Uterus (tissue), 3 donors: ENCODE measurements at regions not wholly inside any gene's neighbourhood (a gene's known extent, or its start where the extent isn't known, plus 50 kb on each side); places are given as distances from the start of the nearest gene placed in this dataset.

Experiments
- DNase-seq, 2 donors: peaks; one replicate each; pipeline ENCODE4 v3.0.0-alpha.2; 2019 to 2020
- H3K27ac ChIP-seq, 2 donors: fragments of 200-600 bp; sonication (generic); 1 replicate in 1 of 2; 2 replicates in 1 of 2; pipeline ENCODE4 v1.5.1; 2016 to 2018
- H3K27me3 ChIP-seq, 2 donors: fragments of 200-600 bp; sonication (generic); one replicate each; pipeline ENCODE4 v1.5.1; 2018 to 2019; ENCODE audit warnings: control low read depth in 1 of 2
- H3K36me3 ChIP-seq, 2 donors: fragments of 200-600 bp; sonication (generic); one replicate each; pipeline ENCODE4 v1.5.1; 2019; ENCODE audit warnings: control low read depth in 1 of 2
- H3K4me1 ChIP-seq, 2 donors: fragments of 200-600 bp; sonication (generic); one replicate each; pipeline ENCODE4 v1.5.1; 2018 to 2019; ENCODE audit warnings: control low read depth in 1 of 2
- H3K4me3 ChIP-seq, 2 donors: fragments of 200-600 bp; sonication (generic); 1 replicate in 1 of 2; 2 replicates in 1 of 2; pipeline ENCODE4 v1.5.1; 2018 to 2019; ENCODE audit warnings: mild to moderate bottlenecking in 1 of 2
- H3K9me3 ChIP-seq, 2 donors: fragments of 200-600 bp; sonication (generic); one replicate each; pipeline ENCODE4 v1.5.1; 2019; ENCODE audit warnings: control low read depth in 1 of 2
- CTCF ChIP-seq, 4 experiments: fragments of 200-600 bp in 2 of 4; fragments of 450-650 bp in 2 of 4; sonication (generic) in 2 of 4; IDR thresholded peaks; one replicate each; pipeline ENCODE4 v1.5.1; 2016 to 2019; ENCODE audit warnings: antibody characterized with exemption in 4 of 4, mild to moderate bottlenecking in 2 of 4, moderate library complexity in 1 of 4
- POLR2A ChIP-seq, 2 donors: fragments of 450-650 bp; IDR thresholded peaks; one replicate each; pipeline ENCODE4 v1.6.1; 2016; ENCODE audit warnings: antibody characterized with exemption in 2 of 2, mild to moderate bottlenecking in 1 of 2, moderate library complexity in 1 of 2
- intact Hi-C: fragments of 100-400 bp; cut with DNase I; formaldehyde crosslinking; loops from one replicate; pipeline ENCODE4 v1.15.1; 2023; ENCODE audit warnings: low total_unique reads
- donor health status: DM: yes; HTN: yes; CAD: no.

DNA sequence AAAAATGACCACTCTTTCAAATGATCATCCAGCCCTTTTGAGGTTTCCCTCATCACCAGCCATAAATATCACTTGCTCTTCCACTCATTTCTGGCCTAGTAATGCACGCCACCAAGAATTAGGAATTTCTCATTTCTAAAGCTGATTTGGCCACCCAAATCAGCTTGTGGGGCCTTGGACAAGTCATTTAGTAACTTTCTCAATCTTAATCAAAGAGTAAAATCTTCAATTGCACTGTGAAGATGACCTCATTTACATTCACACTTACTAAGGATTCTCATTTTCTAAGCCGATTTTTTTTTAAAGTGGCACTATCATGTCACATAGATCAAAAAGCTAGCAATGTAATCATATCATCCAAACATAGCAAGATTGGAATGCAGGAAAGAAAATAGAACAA lies 150.0 kb upstream of the HHIP start:
- H3K27ac ChIP-seq = no peak overlapping the region
- DNase-seq = no peak
- no peaks in the 10 kb centered on the region for H3K36me3 ChIP-seq
- no peak for TF ChIP-seq CTCF (IDR thresholded peaks at IDR 0.05)
- no peaks in the 10 kb centered on the region for H3K4me1 ChIP-seq
- no peak overlapping the region for H3K4me3 ChIP-seq
- intact Hi-C loops = no loop called here
- no peaks in the 10 kb centered on the region for H3K9me3 ChIP-seq
- H3K27me3 ChIP-seq = no peaks in the 10 kb centered on the region

GRCh38 chr4:144499777-144500176 lies 146.2 kb upstream of the HHIP start:
- no peak for DNase-seq
- no peaks in the 10 kb centered on the region for H3K4me1 ChIP-seq
- H3K27ac ChIP-seq = no peak overlapping the region
- H3K4me3 ChIP-seq = no peak overlapping the region
- H3K9me3 ChIP-seq = no peaks in the 10 kb centered on the region
- TF ChIP-seq CTCF (IDR thresholded peaks at IDR 0.05) (no peak), POLR2A (IDR thresholded peaks at IDR 0.05) (no peak)
- no peaks in the 10 kb centered on the region for H3K36me3 ChIP-seq
- intact Hi-C loops = no loop called here
- no peaks in the 10 kb centered on the region for H3K27me3 ChIP-seq

DNA sequence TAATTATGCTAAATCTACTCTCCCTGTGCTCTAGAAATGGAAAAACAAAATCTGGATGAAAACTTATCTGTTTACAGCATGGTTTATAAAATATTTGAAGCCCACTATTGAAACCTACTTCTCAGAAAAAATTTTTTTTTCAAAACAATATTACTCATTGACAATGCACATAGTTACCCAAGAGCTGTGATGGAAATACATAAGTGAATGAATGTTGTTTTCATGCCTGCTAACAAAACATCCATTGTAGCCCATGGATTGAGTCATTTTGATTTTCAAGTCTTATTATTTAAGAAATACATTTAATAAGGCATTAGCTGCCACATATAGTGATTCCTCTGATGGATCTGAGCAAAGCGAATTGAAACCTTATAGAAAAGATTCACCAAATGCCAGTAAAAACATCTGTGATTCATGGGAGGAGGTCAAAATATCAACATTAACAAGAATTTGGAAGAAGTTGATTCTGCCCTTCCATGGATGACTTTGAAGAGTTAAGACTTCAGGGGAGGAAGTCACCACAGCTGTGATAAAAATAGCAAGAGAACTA lies 144.7 kb upstream of the HHIP start:
- H3K36me3 ChIP-seq = no peaks in the 10 kb centered on the region
- no peak overlapping the region for H3K27ac ChIP-seq
- no peaks in the 10 kb centered on the region for H3K4me1 ChIP-seq
- no peak overlapping the region for H3K4me3 ChIP-seq
- no peaks in the 10 kb centered on the region for H3K9me3 ChIP-seq
- TF ChIP-seq CTCF (IDR thresholded peaks at IDR 0.05) = no peak
- TF ChIP-seq POLR2A (IDR thresholded peaks at IDR 0.05) = no peak
- no peak for DNase-seq
- H3K27me3 ChIP-seq = no peaks in the 10 kb centered on the region
- intact Hi-C loops = no loop called here

- Histone ChIP-seq H3K27ac (no peak overlapping the region), H3K9me3 (no peaks in the 10 kb centered on the region), H3K36me3 (no peaks in the 10 kb centered on the region), H3K27me3 (no peaks in the 10 kb centered on the region), H3K4me3 (no peak overlapping the region), H3K4me1 (no peaks in the 10 kb centered on the region)
- no peak for DNase-seq
- intact Hi-C loops = no loop called here
- TF ChIP-seq CTCF (IDR thresholded peaks at IDR 0.05) (no peak), POLR2A (IDR thresholded peaks at IDR 0.05) (no peak)
Measured at GRCh38 chr4:144504883-144505282, 141.1 kb upstream of the HHIP start.

GRCh38 chr4:144507311-144508101 lies 138.4 kb upstream of the HHIP start:
- Histone ChIP-seq H3K4me3 (no peak overlapping the region), H3K27me3 (no peaks in the 10 kb centered on the region), H3K27ac (no peak overlapping the region), H3K36me3 (no peaks in the 10 kb centered on the region), H3K4me1 (no peaks in the 10 kb centered on the region), H3K9me3 (no peaks in the 10 kb centered on the region)
- no peak for DNase-seq
- intact Hi-C loops = no loop called here
- TF ChIP-seq POLR2A (IDR thresholded peaks at IDR 0.05) = no peak
- no peak for TF ChIP-seq CTCF (IDR thresholded peaks at IDR 0.05)
